B cell (primary cell): ENCODE measurements at regions not wholly inside any gene's neighbourhood (a gene's known extent, or its start where the extent isn't known, plus 50 kb on each side); places are given as distances from the start of the nearest gene placed in this dataset.

Experiments used
- ATAC-seq: fragments of 200-7000 bp; cut with Tn5 transposase; one replicate; pipeline ENCODE4 v1.10.0; 2021; ENCODE audit warnings: low read depth, mild to moderate bottlenecking, moderate number of reproducible peaks, moderate library complexity
- CTCF ChIA-PET: fragments of 350-600 bp; sonication (Branson Sonifier 250); formaldehyde crosslinking; loops from one replicate; lab custom pipeline; 2021; ENCODE audit warnings: antibody characterized with exemption, inconsistent platforms; lab: Charles Lee
- POLR2A ChIA-PET: fragments of 350-600 bp; sonication (Branson Sonifier 250); formaldehyde crosslinking; loops from one replicate; lab custom pipeline; 2021; ENCODE audit warnings: antibody characterized with exemption; lab: Charles Lee
- DNase-seq: peaks from one replicate; pipeline ENCODE4 v3.0.0; 2013
- H2AFZ ChIP-seq: 2 replicates; pipeline ENCODE4 v1.6.1; 2012; ENCODE audit warnings: mild to moderate bottlenecking, low read depth, low read length; ENCODE audit not compliant: insufficient read depth, poor library complexity, severe bottlenecking
- H3K27ac ChIP-seq, 2 donors: 1 replicate in 1 of 2; 2 replicates in 1 of 2; pipeline ENCODE4 v1.5.1; 2012 to 2013; ENCODE audit warnings: low read length in 2 of 2, mild to moderate bottlenecking in 2 of 2, moderate library complexity in 1 of 2
- H3K27me3 ChIP-seq, 4 experiments: fragments of 200-600 bp in 1 of 4; sonication (generic) in 1 of 4; replicated peaks in 1 of 4; 1 replicate in 2 of 4; 2 replicates in 2 of 4; pipeline versions ENCODE4 v1.6.1 to v1.7.0; 2013 to 2016; ENCODE audit warnings: low read length in 3 of 4, mild to moderate bottlenecking in 2 of 4, mixed read lengths in 1 of 4, moderate library complexity in 1 of 4; ENCODE audit not compliant: insufficient read depth in 4 of 4, control insufficient read depth in 3 of 4; ENCODE audit errors: control extremely low read depth in 1 of 4
- H3K36me3 ChIP-seq, 2 experiments: replicated peaks in 1 of 2; 1 replicate in 1 of 2; 2 replicates in 1 of 2; pipeline versions ENCODE4 v1.6.1 to v1.7.1; 2013; ENCODE audit warnings: low read length in 1 of 2; ENCODE audit not compliant: insufficient read depth in 2 of 2, control insufficient read depth in 1 of 2; ENCODE audit errors: control extremely low read depth in 1 of 2, extremely low read depth in 1 of 2
- H3K4me1 ChIP-seq, 2 donors: fragments of 200-600 bp in 1 of 2; sonication (generic) in 1 of 2; 1 replicate in 1 of 2; 2 replicates in 1 of 2; pipeline versions ENCODE4 v1.5.1 to v1.6.1; 2013 to 2017; ENCODE audit warnings: low read length in 2 of 2; ENCODE audit not compliant: control insufficient read depth in 2 of 2, insufficient read depth in 2 of 2
- H3K4me2 ChIP-seq: replicated peaks from 2 replicates; pipeline ENCODE3; 2012; ENCODE audit warnings: mild to moderate bottlenecking, low read depth, low read length; ENCODE audit not compliant: poor library complexity, severe bottlenecking
- H3K4me3 ChIP-seq, 5 experiments: fragments of 200-600 bp in 1 of 5; sonication (generic) in 1 of 5; 1 replicate in 3 of 5; 2 replicates in 2 of 5; pipeline versions ENCODE4 v1.5.1 to v1.7.0; 2011 to 2016; ENCODE audit warnings: low read length in 4 of 5, mild to moderate bottlenecking in 4 of 5, low read depth in 2 of 5, control low read depth in 1 of 5, moderate library complexity in 1 of 5; ENCODE audit not compliant: insufficient read depth in 1 of 5; ENCODE audit errors: control extremely low read depth in 1 of 5, extremely low read depth in 1 of 5
- H3K79me2 ChIP-seq: fragments of 200-600 bp; sonication (generic); one replicate; pipeline ENCODE4 v1.6.0; 2016; ENCODE audit warnings: low read length; ENCODE audit not compliant: control insufficient read depth, insufficient read depth
- H3K9ac ChIP-seq: fragments of 200-600 bp; sonication (generic); 2 replicates; pipeline ENCODE4 v1.6.1; 2017; ENCODE audit warnings: mild to moderate bottlenecking, low read length, moderate library complexity
- H3K9me3 ChIP-seq, 3 donors: one replicate each; pipeline versions ENCODE4 v1.6.1 to v1.7.1; 2013; ENCODE audit warnings: low read length in 2 of 3; ENCODE audit not compliant: control insufficient read depth in 2 of 3, insufficient read depth in 1 of 3; ENCODE audit errors: control extremely low read depth in 1 of 3
- H4K20me1 ChIP-seq: 2 replicates; pipeline ENCODE4 v1.6.0; 2012; ENCODE audit warnings: mild to moderate bottlenecking, low read length; ENCODE audit not compliant: insufficient read depth, control insufficient read depth, poor library complexity, severe bottlenecking
- H3K27ac Mint-ChIP-seq: one replicate; pipeline ENCODE4 v1.8.0; 2021; ENCODE audit warnings: mixed read lengths
- H3K27me3 Mint-ChIP-seq: one replicate; pipeline ENCODE4 v1.8.0; 2021; ENCODE audit warnings: mixed read lengths
- H3K4me1 Mint-ChIP-seq: one replicate; pipeline ENCODE4 v1.8.0; 2021; ENCODE audit warnings: mixed read lengths
- H3K4me3 Mint-ChIP-seq: one replicate; pipeline ENCODE4 v1.8.0; 2021; ENCODE audit warnings: mixed read lengths
- H3K9me3 Mint-ChIP-seq: one replicate; pipeline ENCODE4 v1.8.0; 2022; ENCODE audit warnings: mixed read lengths; ENCODE audit not compliant: insufficient read depth
- CTCF ChIP-seq: fragments of 200-600 bp; IDR thresholded peaks from one replicate; pipeline ENCODE4 v1.8.0; 2022; ENCODE audit warnings: antibody characterized with exemption, mild to moderate bottlenecking
- EZH2 ChIP-seq: IDR thresholded peaks from 2 replicates; pipeline ENCODE4 v1.6.1; 2012; ENCODE audit warnings: borderline replicate concordance, low read depth, mild to moderate bottlenecking, moderate library complexity, low read length; ENCODE audit not compliant: insufficient read depth, poor library complexity, severe bottlenecking
- WGBS: methylation state at CpG from one replicate; pipeline ENCODE4 v1.1.5; 2013; ENCODE audit warnings: missing lambda C conversion rate; ENCODE audit not compliant: insufficient coverage; 5-methylcytosine and 5-hydroxymethylcytosine counted together
- intact Hi-C: fragments of 100-400 bp; cut with micrococcal nuclease; formaldehyde crosslinking; loops from one replicate; pipeline ENCODE4 v1.10.0; 2022

GRCh38 chr2:210792000-210792399, 235.6 kb downstream of the CPS1 start:
- ChIA-PET POLR2A (no interaction called here), CTCF (no interaction called here)
- H3K27me3 ChIP-seq, result no peaks in the 10 kb centered on the region
- H3K27ac Mint-ChIP-seq, result no peak overlapping the region
- no peaks in the 10 kb centered on the region for H3K27me3 Mint-ChIP-seq
- no peaks in the 10 kb centered on the region for H3K36me3 ChIP-seq
- no peak overlapping the region for H3K4me3 ChIP-seq
- no peaks in the 10 kb centered on the region for H3K4me1 Mint-ChIP-seq
- TF ChIP-seq EZH2 (no peak), CTCF (no peak)
- H3K4me1 ChIP-seq, result no peaks in the 10 kb centered on the region
- H3K9me3 Mint-ChIP-seq, result no peaks in the 10 kb centered on the region
- intact Hi-C loops, result no loop called here
- no peak overlapping the region for H3K27ac ChIP-seq
- DNase-seq (no peak), ATAC-seq (no peak)
- no peaks in the 10 kb centered on the region for H4K20me1 ChIP-seq
- 73% methylated on average over 3 of the region's 3 CpGs for WGBS
- H3K9ac ChIP-seq, result no peak overlapping the region
- H2AFZ ChIP-seq, result no peak overlapping the region
- no peak overlapping the region for H3K4me3 Mint-ChIP-seq
- H3K4me2 ChIP-seq, result no peak overlapping the region
- H3K79me2 ChIP-seq, result no peaks in the 10 kb centered on the region
- H3K9me3 ChIP-seq, result no peaks in the 10 kb centered on the region

GRCh38 chr2:210795506-210795905, 239.1 kb downstream of the CPS1 start:
- H3K27me3 ChIP-seq, result no peaks in the 10 kb centered on the region
- intact Hi-C loops, result no loop called here
- H3K27ac ChIP-seq, result no peak overlapping the region
- CTCF ChIA-PET, result no interaction called here
- Mint-ChIP-seq H3K27me3 (no peaks in the 10 kb centered on the region), H3K4me1 (no peaks in the 10 kb centered on the region), H3K4me3 (no peak overlapping the region), H3K9me3 (no peaks in the 10 kb centered on the region), H3K27ac (no peak overlapping the region)
- TF ChIP-seq EZH2 (no peak), CTCF (no peak)
- ATAC-seq (no peak), DNase-seq (no peak)
- WGBS, result no CpG with 5 or more reads among the region's 4 CpGs
- POLR2A ChIA-PET, result no interaction called here
- no peaks in the 10 kb centered on the region for H3K9me3 ChIP-seq
- H3K9ac ChIP-seq, result no peak overlapping the region
- no peaks in the 10 kb centered on the region for H4K20me1 ChIP-seq
- H3K36me3 ChIP-seq, result no peaks in the 10 kb centered on the region
- no peaks in the 10 kb centered on the region for H3K4me1 ChIP-seq
- no peak overlapping the region for H2AFZ ChIP-seq
- H3K79me2 ChIP-seq, result no peaks in the 10 kb centered on the region
- no peak overlapping the region for H3K4me2 ChIP-seq
- no peak overlapping the region for H3K4me3 ChIP-seq
